ENCODE measurements at regions not wholly inside any gene's neighbourhood (a gene's known extent, or its start where the extent isn't known, plus 50 kb on each side); places are given as distances from the start of the nearest gene placed in this dataset.

DNA sequence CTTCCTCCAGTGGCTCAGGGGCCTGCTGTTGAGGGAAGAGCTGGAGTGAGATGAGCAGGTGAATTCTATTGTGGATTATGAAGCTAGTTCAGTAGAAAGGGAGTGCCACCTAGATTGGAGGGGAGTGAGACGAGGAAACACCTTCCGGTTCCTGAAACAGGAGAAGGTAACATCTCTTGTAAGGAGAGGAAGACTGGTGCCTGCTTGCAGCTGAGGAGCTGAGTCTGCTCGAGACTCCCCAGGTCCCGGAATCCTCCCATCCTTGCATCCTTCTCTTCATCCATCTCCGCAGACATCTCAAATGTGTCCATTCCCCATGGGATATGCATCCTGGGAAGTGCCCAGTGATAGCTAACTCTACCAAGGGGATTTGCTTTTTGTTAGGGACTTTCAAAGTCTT, 242.9 kb upstream of the ZFP64 start:
- TF ChIP-seq, protein P1, sequence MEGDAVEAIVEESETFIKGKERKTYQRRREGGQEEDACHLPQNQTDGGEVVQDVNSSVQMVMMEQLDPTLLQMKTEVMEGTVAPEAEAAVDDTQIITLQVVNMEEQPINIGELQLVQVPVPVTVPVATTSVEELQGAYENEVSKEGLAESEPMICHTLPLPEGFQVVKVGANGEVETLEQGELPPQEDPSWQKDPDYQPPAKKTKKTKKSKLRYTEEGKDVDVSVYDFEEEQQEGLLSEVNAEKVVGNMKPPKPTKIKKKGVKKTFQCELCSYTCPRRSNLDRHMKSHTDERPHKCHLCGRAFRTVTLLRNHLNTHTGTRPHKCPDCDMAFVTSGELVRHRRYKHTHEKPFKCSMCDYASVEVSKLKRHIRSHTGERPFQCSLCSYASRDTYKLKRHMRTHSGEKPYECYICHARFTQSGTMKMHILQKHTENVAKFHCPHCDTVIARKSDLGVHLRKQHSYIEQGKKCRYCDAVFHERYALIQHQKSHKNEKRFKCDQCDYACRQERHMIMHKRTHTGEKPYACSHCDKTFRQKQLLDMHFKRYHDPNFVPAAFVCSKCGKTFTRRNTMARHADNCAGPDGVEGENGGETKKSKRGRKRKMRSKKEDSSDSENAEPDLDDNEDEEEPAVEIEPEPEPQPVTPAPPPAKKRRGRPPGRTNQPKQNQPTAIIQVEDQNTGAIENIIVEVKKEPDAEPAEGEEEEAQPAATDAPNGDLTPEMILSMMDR (IDR thresholded peaks at IDR 0.05): no peak
- no peak for TF ChIP-seq EZH2 (IDR thresholded peaks at IDR 0.05; ENCODE audit: borderline replicate concordance, insufficient read depth, low read depth, low read length, poor library complexity, severe bottlenecking)
